Spinal cord (tissue), 9 donors: ENCODE measurements at regions not wholly inside any gene's neighbourhood (a gene's known extent, or its start where the extent isn't known, plus 50 kb on each side); places are given as distances from the start of the nearest gene placed in this dataset.

Source experiments
- DNase-seq, 6 donors: peaks; one replicate each; pipeline versions ENCODE4 v3.0.0 to v3.0.0-alpha.2; 2013 to 2015; ENCODE audit warnings: low spot score in 6 of 6, low read depth in 4 of 6
- H3K27ac ChIP-seq: one replicate; pipeline ENCODE4 v1.5.1; 2013; ENCODE audit warnings: low read depth, low read length, control low read depth
- H3K27me3 ChIP-seq: one replicate; pipeline ENCODE4 v1.6.1; 2013; ENCODE audit warnings: low read length; ENCODE audit not compliant: control insufficient read depth, insufficient read depth
- H3K36me3 ChIP-seq: one replicate; pipeline ENCODE4 v1.6.1; 2013; ENCODE audit warnings: low read length; ENCODE audit not compliant: control insufficient read depth, insufficient read depth
- H3K4me1 ChIP-seq: one replicate; pipeline ENCODE4 v1.6.1; 2013; ENCODE audit warnings: low read length; ENCODE audit not compliant: control insufficient read depth, insufficient read depth
- H3K4me3 ChIP-seq: one replicate; pipeline ENCODE4 v1.5.1; 2013; ENCODE audit warnings: low read depth, low read length, control low read depth
- H3K9me3 ChIP-seq: one replicate; pipeline ENCODE4 v1.6.1; 2013; ENCODE audit warnings: low read length; ENCODE audit not compliant: control insufficient read depth, insufficient read depth
- WGBS: methylation state at CpG from one replicate; pipeline ENCODE4 v1.1.5; 2013; ENCODE audit warnings: missing lambda C conversion rate; ENCODE audit not compliant: insufficient coverage; 5-methylcytosine and 5-hydroxymethylcytosine counted together
- donor health status: healthy.

GRCh38 chr5:38131686-38132085 lies 126.7 kb upstream of the EGFLAM start:
- DNase-seq: no peak
- H3K9me3 ChIP-seq: peaks cover 2% of the 10 kb centered on the region
- 73% methylated on average over 2 of the region's 4 CpGs for WGBS
- no peaks in the 10 kb centered on the region for H3K27me3 ChIP-seq
- no peak overlapping the region for H3K4me3 ChIP-seq
- H3K27ac ChIP-seq: no peak overlapping the region
- H3K36me3 ChIP-seq: no peaks in the 10 kb centered on the region
- H3K4me1 ChIP-seq: no peaks in the 10 kb centered on the region

DNA sequence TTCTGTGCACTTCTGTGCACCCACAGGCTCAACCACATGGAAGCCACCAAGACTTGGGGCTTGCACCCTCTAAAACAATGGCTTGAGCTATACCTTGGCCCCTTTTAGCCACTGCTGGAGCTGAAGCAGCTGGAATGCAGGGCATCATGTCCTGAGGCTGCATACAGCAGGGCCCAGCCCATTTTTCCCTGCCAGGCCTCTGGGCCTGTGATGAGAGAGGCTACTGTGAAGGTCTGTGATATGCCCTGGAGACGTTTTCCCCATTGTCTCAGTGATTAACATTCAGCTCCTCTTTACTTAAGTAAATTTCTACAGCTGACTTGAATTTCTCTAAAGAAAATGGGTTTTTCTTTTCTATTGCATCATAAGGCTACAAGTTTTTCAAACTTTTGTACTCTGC lies 134.0 kb upstream of the EGFLAM start:
- WGBS: no CpG with 5 or more reads among the region's 1 CpG
- Histone ChIP-seq H3K36me3 (no peaks in the 10 kb centered on the region), H3K27me3 (no peaks in the 10 kb centered on the region), H3K4me3 (no peak overlapping the region), H3K27ac (no peak overlapping the region), H3K9me3 (peaks cover 2% of the 10 kb centered on the region), H3K4me1 (no peaks in the 10 kb centered on the region)
- no peak for DNase-seq

DNA sequence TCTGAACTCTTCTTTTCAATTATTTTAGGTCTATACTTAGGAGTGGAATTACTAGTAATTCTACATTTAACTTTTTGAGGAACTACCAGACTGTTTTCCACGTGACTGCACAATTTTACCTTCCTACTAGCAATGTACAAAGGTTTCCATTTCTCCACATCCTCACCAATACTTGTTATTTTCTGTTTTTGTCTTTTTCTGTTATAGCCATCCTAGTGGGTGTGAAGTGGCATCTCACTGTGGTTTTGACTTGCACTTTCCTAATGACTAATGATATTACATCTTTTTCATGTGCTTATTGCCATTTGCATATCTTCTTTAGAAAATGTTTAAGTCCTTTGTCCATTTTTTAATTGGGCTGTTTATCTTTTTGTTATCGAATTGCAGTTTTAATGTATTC lies 136.9 kb upstream of the EGFLAM start:
- DNase-seq: no peak
- no peaks in the 10 kb centered on the region for H3K4me1 ChIP-seq

GRCh38 chr5:38119836-38120235 lies 138.5 kb upstream of the EGFLAM start:
- Histone ChIP-seq H3K27me3 (no peaks in the 10 kb centered on the region), H3K4me1 (no peaks in the 10 kb centered on the region), H3K27ac (no peak overlapping the region), H3K9me3 (no peaks in the 10 kb centered on the region), H3K36me3 (no peaks in the 10 kb centered on the region), H3K4me3 (no peak overlapping the region)
- no peak for DNase-seq
- WGBS: 91% methylated on average over 3 of the region's 3 CpGs

More for the DNA sequence above, 136.9 kb upstream of the EGFLAM start:
- WGBS: no CpG with 5 or more reads among the region's 2 CpGs
- Histone ChIP-seq H3K9me3 (no peaks in the 10 kb centered on the region), H3K27ac (no peak overlapping the region), H3K36me3 (no peaks in the 10 kb centered on the region), H3K27me3 (no peaks in the 10 kb centered on the region), H3K4me3 (no peak overlapping the region)

DNA sequence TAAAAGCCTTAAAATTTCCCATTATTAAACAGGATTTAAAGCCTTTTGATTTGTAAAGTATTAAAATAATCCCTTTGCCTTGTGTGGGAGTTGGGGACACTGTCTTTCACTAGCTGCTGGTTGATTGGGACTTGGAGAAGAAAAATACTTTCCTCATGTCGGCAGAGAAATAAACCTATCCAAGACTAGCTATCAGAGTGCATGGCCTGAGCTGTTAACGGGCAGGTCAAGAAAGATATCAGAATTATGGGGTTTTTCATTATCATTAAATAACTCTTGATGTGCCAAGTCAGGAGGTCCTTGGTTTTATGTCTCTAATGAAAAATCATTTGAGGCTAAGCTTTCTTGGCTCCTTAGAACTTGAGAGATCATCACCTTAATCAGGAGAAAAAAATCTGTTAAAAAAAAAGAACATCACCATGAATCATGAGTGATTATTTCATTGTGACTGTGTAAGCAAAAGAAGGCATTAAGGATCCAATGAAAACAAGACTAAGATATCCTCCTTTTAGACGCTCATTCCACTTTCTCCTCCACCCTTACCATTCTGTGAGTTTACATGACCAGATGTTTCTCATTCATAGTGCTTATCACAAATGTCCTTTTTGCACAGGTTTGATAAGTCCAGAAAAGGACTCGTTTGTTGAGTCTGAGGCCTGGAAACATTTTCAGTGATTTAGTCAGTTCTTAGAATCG lies 140.4 kb upstream of the EGFLAM start:
- no peak overlapping the region for H3K27ac ChIP-seq
- H3K4me3 ChIP-seq: no peak overlapping the region
- no peaks in the 10 kb centered on the region for H3K27me3 ChIP-seq
- 83% methylated on average over 2 of the region's 5 CpGs for whole genome bisulfite sequencing
- no peaks in the 10 kb centered on the region for H3K4me1 ChIP-seq
- H3K9me3 ChIP-seq: no peaks in the 10 kb centered on the region
- no peak for DNase-seq
- H3K36me3 ChIP-seq: no peaks in the 10 kb centered on the region

DNA sequence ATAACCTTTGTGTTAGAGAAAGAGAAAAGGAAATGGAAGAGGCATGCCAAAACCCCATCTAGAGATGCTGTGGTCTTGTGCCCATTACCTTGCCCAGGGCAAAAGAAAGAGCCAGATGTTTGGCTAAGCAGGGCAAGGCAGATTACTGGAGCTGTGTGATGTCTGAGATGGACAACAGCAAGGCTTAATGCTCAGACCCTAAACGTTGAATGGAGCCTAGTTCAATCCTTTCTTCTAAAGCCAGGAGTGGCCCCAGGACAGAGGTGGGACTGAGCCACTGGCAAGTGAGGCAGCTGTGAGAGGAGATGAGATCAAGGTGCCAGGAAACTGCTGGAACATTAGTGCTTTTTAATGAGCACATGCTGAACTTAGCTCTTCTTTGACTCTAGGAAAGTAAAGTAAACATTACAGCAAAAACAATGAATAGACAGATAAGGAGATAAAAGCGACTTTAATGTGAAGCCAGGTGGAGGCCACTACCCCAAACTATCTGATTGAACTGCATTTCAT lies 143.0 kb upstream of the EGFLAM start:
- no peak overlapping the region for H3K27ac ChIP-seq
- H3K4me1 ChIP-seq: no peaks in the 10 kb centered on the region
- no peaks in the 10 kb centered on the region for H3K36me3 ChIP-seq
- H3K4me3 ChIP-seq: no peak overlapping the region
- H3K27me3 ChIP-seq: no peaks in the 10 kb centered on the region
- no peak for DNase-seq
- 33% methylated on average over 1 of the region's 2 CpGs for WGBS
- no peaks in the 10 kb centered on the region for H3K9me3 ChIP-seq

- H3K4me3 ChIP-seq: no peak overlapping the region
- no peak for DNase-seq
- no peaks in the 10 kb centered on the region for H3K36me3 ChIP-seq
- 89% methylated on average over 1 of the region's 1 CpG for WGBS
- no peaks in the 10 kb centered on the region for H3K4me1 ChIP-seq
- no peaks in the 10 kb centered on the region for H3K9me3 ChIP-seq
- H3K27ac ChIP-seq: no peak overlapping the region
- H3K27me3 ChIP-seq: no peaks in the 10 kb centered on the region
Measured at GRCh38 chr5:38113880-38114279, 144.5 kb upstream of the EGFLAM start.

DNA sequence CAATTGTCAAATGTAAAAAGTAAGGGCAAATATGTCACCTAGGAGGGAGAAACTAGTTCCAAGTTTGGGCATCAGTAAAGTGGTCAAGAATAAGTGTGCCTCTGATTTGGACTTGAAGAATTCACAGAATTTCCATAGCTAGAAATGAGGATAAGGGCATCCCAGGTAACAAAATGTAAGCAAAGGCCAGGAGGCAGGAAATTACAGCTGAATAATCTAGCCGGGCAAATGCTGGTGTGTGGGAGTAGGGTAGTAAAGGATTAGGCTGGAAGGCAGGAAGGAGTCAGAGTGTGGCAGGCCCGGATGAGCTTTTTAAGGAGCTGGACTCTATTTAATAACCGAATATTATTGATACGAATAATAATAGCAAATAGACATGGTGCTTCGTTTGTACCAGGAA lies 144.9 kb upstream of the EGFLAM start:
- Histone ChIP-seq H3K36me3 (no peaks in the 10 kb centered on the region), H3K9me3 (no peaks in the 10 kb centered on the region), H3K27me3 (no peaks in the 10 kb centered on the region), H3K4me3 (no peak overlapping the region), H3K27ac (no peak overlapping the region), H3K4me1 (no peaks in the 10 kb centered on the region)
- 91% methylated on average over 1 of the region's 5 CpGs for WGBS
- no peak for DNase-seq

DNA sequence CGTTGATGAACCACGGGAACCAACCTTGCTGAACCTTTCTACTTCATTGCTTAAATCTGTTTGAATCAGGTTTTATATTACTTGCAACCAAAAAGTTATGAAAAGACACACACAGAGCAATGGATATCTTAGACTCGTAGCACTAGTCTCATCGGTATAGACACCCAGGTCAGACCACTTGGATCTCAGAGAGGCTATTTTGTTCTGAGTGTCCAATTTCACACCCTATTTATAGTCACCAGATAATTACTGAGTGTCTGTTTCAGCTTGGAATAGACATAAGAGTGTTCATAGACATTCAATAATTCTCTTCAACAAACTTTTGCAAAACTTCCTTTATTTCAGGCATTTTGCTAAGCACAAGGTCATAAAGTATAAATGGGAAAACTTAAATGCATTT lies 145.4 kb upstream of the EGFLAM start:
- H3K9me3 ChIP-seq: no peaks in the 10 kb centered on the region
- no peaks in the 10 kb centered on the region for H3K4me1 ChIP-seq
- H3K27ac ChIP-seq: no peak overlapping the region
- no peaks in the 10 kb centered on the region for H3K36me3 ChIP-seq
- H3K27me3 ChIP-seq: no peaks in the 10 kb centered on the region
- no peak for DNase-seq
- WGBS: no CpG with 5 or more reads among the region's 4 CpGs
- H3K4me3 ChIP-seq: no peak overlapping the region

- Histone ChIP-seq H3K27me3 (no peaks in the 10 kb centered on the region), H3K4me1 (no peaks in the 10 kb centered on the region), H3K9me3 (no peaks in the 10 kb centered on the region), H3K4me3 (no peak overlapping the region), H3K36me3 (no peaks in the 10 kb centered on the region), H3K27ac (no peak overlapping the region)
- no CpG with 5 or more reads among the region's 6 CpGs for WGBS
- DNase-seq: no peak
Measured at GRCh38 chr5:38110130-38110529, 148.2 kb upstream of the EGFLAM start.
